Fibroblast of mammary gland (primary cell): ENCODE measurements at regions not wholly inside any gene's neighbourhood (a gene's known extent, or its start where the extent isn't known, plus 50 kb on each side); places are given as distances from the start of the nearest gene placed in this dataset.
"Not testable (repeated sequence)": the region's sequence is repeated elsewhere in the genome, so short reads cannot be mapped to it uniquely, and the experiment has no call there.

ENCODE experiments used
- DNase-seq: peaks from one replicate; pipeline ENCODE4 v3.0.0-alpha.2; 2010; ENCODE audit warnings: low read depth
- H3K4me3 ChIP-seq: 2 replicates; pipeline ENCODE4 v1.5.1; 2011; ENCODE audit warnings: low read depth, mild to moderate bottlenecking, low read length, moderate library complexity; ENCODE audit not compliant: control insufficient read depth
- CTCF ChIP-seq: conservative IDR thresholded peaks from 2 replicates; pipeline ENCODE4 v1.5.1; 2011; ENCODE audit warnings: low read depth, low read length, inconsistent platforms; ENCODE audit not compliant: control insufficient read depth, insufficient read depth

DNA sequence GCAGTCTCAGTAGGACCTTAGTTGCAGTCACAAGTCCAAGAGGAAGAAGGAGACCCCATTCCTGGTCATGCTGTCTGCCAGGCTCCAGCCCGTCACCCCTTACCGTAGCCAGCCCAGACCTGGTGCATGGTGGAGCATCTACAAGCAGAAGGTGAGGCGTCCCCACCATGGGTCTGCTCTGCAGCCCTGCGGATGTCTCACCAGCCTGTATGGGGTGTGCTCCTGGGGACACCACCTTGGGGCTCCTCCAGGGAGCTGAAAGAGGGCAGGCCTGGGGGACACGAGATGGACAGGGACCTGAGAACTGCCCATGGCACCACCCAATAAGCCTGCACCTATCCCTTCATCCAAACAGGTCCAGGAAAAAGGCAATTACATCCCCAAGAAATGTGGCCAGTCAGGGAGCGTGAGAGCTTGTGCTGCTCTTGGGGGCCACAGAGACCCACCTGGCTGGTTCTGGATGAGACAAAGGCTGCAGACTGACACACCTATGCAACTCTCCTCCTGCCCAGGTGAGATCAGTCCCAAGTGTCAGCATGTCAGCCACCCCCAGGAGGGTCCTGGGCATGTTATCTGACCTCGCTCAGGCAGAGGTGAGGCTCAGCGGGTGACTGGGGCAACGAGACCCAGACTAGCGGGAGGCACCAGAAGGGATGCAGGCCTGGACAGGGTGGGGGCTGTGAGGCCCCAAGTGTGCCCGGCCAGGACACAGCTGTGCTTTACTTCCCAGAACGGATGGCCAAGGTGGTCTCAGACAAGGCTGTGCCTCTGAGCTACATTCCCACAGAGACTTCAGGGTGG is 84.5 kb upstream of the RET start:
- no peak overlapping the region for H3K4me3 ChIP-seq
- DNase-seq, result no peak
- no peak for TF ChIP-seq CTCF

DNA sequence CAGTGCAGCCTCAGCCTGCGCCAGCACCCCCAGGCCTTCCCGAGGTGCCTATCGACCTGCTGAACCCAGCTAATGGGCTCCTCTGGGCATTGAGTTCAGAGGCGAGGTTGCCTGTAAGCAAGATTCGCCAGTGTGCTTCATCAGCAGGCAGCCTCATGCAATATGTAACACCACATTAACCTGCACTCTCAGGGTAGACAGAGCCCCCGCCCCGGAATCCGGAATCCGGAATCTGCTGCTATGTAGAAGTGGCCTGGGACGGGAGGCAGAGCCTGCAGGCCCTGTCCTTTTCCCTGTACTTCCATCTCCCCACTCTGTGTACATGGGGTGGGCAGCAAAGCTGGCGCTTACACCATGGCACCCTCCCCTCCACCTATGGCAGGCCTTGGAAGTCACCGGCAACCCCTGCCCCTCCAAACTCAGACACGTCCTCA is 83.9 kb upstream of the RET start:
- DNase-seq, result no peak
- no peak overlapping the region for H3K4me3 ChIP-seq
- TF ChIP-seq CTCF, result no peak

DNA sequence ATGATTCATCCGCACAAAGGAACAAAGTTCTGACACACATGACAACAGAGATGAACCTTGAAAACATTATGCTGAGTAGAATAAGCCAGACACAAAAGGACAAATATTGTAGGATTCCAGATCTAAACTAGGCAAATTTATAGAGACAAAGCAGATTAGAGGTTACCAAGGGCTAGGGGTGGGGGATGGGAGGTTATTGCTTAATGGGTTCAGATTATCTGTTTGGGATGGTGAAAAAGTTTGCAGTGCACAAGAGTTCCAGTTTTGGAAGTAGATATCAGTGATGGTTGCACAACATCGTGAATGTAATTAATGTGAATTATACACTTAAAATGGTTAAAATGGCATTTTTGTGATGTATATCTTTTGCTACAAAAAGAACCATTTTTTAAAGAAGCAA is 82.0 kb upstream of the RET start:
- not testable (repeated sequence) for DNase-seq, H3K4me3 ChIP-seq

DNA sequence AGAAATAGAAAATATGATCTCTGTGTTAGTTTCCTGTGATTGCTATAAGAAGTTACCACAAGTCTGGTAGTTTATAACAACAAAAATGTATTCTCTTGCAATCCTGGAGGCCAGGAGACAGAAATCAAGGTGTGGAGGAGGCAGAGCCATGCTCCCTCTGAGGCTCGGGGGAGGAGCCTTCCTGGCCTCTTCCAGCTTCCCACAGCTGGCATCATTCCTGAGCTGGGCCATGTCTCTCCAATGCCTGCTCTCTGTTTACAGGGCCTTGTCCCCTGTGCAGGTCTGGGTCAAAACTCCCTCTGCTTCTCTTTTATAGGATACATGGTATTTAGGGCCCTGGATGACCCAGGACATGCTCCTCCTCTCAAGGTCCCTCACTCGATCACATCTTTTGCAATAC is 81.3 kb upstream of the RET start:
- H3K4me3 ChIP-seq, result no peak overlapping the region
- TF ChIP-seq CTCF, result no peak
- DNase-seq, result no peak

- H3K4me3 ChIP-seq, result no peak overlapping the region
- no peak for DNase-seq
- TF ChIP-seq CTCF, result no peak
Observed at GRCh38 chr10:42996588-42996987, 80.3 kb upstream of the RET start.

GRCh38 chr10:42997151-42997848 is 79.6 kb upstream of the RET start:
- DNase-seq, result no peak
- TF ChIP-seq CTCF, result no peak

GRCh38 chr10:42997849-42998165 is 79.1 kb upstream of the RET start:
- no peak for DNase-seq
- TF ChIP-seq CTCF, result no peak
- no peak overlapping the region for H3K4me3 ChIP-seq

More at GRCh38 chr10:42997151-42997848, 79.6 kb upstream of the RET start:
- no peak overlapping the region for H3K4me3 ChIP-seq
